ENCODE measurements at regions not wholly inside any gene's neighbourhood (a gene's known extent, or its start where the extent isn't known, plus 50 kb on each side); places are given as distances from the start of the nearest gene placed in this dataset.

DNA sequence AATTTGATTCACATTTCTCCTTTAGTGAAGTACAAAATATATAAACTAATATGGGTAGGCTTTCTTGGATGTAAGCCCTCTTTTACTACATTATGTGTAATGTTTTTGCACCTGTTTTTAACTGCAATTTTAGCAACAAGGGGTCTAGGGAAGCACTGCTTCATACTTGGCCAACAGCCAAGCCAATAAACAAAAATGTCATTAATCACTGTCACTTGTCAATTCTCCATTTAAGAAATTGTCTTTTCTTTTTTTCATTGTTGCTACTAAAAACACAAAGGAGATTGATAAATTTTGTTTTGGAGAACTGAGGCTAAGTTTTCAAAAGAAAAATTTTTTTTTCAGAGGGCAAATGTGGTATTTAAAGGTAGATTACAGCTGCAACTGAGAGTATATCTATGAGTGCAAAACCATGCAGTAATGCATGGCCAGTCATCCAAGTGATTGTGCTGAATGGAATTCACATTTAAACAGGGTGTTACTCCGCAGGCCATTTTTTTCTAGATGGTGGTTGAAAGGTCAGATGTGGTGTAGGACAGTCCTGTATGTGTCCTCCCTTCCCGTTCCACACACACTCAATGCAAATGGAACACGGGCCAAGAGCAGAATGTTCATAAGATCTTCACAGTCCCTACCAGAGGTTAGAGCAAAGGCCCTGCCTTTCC is 503.0 kb upstream of the LMO3 start:
- H3K27me3 ChIP-seq (ENCODE audit: control insufficient read depth, insufficient read depth, low read length) = no peaks in the 10 kb centered on the region
- no peak overlapping the region for H3K27ac ChIP-seq (ENCODE audit: low read depth, low read length)
- no peaks in the 10 kb centered on the region for H3K36me3 ChIP-seq (ENCODE audit: control insufficient read depth, insufficient read depth, low read length)
- H3K9ac ChIP-seq (ENCODE audit: low read length) = no peak overlapping the region
- H3K4me1 ChIP-seq (ENCODE audit: control insufficient read depth, insufficient read depth, low read length) = no peaks in the 10 kb centered on the region
- no peak overlapping the region for H3K4me3 ChIP-seq (ENCODE audit: low read length)

GRCh38 chr12:17104801-17105200 is 498.8 kb upstream of the LMO3 start:
- H3K9ac ChIP-seq (ENCODE audit: low read length) = no peak overlapping the region
- no peaks in the 10 kb centered on the region for H3K4me1 ChIP-seq (ENCODE audit: control insufficient read depth, insufficient read depth, low read length)
- H3K36me3 ChIP-seq (ENCODE audit: control insufficient read depth, insufficient read depth, low read length) = no peaks in the 10 kb centered on the region
- no peak overlapping the region for H3K27ac ChIP-seq (ENCODE audit: low read depth, low read length)
- no peak overlapping the region for H3K4me3 ChIP-seq (ENCODE audit: low read length)
- no peaks in the 10 kb centered on the region for H3K27me3 ChIP-seq (ENCODE audit: control insufficient read depth, insufficient read depth, low read length)

DNA sequence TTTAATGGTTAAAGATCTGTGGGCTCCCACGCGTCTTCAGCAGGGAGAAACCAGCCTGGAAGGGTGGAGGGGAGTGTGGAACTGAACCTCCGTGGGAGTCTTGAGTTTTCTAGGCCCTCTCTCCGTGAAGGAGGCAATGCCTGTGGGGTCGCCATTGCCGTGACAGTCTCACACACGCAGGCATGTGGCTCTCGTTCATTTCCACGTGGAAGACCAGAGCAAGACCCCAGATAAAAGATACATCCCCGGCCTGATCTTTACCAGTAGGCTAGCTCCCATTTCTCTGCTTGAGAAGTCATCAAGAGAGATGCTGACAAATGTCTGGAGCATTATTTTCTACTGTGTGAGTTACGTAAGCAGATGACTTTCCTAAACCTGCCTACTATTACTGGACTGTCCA is 491.7 kb upstream of the LMO3 start:
- Histone ChIP-seq H3K27me3 (ENCODE audit: control insufficient read depth, insufficient read depth, low read length) (no peaks in the 10 kb centered on the region), H3K36me3 (ENCODE audit: control insufficient read depth, insufficient read depth, low read length) (no peaks in the 10 kb centered on the region), H3K27ac (ENCODE audit: low read depth, low read length) (no peak overlapping the region), H3K4me1 (ENCODE audit: control insufficient read depth, insufficient read depth, low read length) (no peaks in the 10 kb centered on the region), H3K4me3 (ENCODE audit: low read length) (no peak overlapping the region), H3K9ac (ENCODE audit: low read length) (no peak overlapping the region)

DNA sequence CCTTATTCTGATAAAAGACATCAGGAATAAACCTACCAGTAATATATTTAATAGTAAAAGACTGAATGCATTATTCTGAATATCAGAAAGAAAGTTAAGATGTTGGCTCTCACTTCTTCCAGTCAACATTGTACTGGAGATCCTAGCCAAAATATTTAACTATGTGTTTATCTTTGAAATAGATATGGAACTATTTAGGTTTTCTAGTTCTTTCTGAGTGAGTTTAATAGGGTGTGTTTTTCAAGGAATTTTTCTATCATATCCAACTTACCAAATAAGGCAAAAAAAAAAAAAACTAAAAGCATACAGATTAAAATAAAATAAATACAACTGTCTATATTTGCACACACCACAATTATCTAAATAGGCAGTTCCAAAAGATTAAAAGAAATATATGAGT is 478.9 kb upstream of the LMO3 start:
- Histone ChIP-seq H3K9ac (ENCODE audit: low read length) (no peak overlapping the region), H3K27ac (ENCODE audit: low read depth, low read length) (no peak overlapping the region), H3K36me3 (ENCODE audit: control insufficient read depth, insufficient read depth, low read length) (no peaks in the 10 kb centered on the region), H3K4me3 (ENCODE audit: low read length) (no peak overlapping the region), H3K27me3 (ENCODE audit: control insufficient read depth, insufficient read depth, low read length) (no peaks in the 10 kb centered on the region), H3K4me1 (ENCODE audit: control insufficient read depth, insufficient read depth, low read length) (no peaks in the 10 kb centered on the region)

DNA sequence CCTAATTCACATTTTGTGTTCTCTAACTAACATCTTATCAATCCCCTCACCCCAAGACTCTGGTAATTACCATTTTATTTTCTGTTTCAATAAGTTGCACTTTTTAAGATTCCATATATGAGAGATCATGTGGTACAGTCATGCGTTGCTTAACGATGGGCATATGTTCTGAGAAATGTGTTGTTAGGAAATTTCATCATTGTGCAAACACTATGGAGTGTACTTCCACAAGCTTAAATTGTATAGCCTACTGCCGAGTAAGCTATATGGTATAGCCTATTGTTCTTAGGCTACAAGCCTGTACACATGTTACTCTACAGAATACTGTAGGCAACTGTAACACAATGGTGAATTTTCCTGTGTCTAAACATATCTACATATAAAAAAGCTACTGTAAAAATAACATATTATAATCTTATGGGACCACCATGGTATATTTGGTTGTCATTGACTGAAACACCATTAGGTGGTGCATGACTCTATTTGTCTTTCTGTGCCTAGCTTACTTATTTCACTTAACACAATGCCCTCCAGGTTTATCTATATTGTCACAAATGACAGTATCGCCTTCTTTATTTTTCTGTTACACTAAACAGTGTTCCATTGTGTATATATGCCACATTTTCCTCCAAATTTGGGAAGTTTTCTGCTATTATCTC is 473.4 kb upstream of the LMO3 start:
- Histone ChIP-seq H3K4me1 (ENCODE audit: control insufficient read depth, insufficient read depth, low read length) (no peaks in the 10 kb centered on the region), H3K36me3 (ENCODE audit: control insufficient read depth, insufficient read depth, low read length) (no peaks in the 10 kb centered on the region), H3K9ac (ENCODE audit: low read length) (no peak overlapping the region), H3K27ac (ENCODE audit: low read depth, low read length) (no peak overlapping the region), H3K27me3 (ENCODE audit: control insufficient read depth, insufficient read depth, low read length) (no peaks in the 10 kb centered on the region), H3K4me3 (ENCODE audit: low read length) (no peak overlapping the region)

DNA sequence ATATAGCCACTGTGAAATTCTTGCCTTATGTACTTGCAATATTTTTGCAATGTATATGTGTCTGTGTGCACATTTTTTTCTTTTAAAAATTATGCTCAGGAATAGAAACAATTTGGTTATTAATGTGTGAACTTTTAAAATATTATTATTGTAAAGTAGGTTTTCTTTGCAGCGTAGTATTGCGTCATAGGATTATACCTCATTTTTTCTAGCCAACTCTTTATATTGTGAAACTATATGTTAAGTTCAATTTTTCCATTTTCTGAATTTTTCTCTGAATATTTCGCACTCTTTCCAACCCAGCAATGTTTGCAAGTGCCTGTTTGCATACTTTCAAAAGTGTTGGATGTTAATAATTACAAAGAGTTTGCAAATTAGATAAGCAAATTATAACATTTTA is 471.6 kb upstream of the LMO3 start:
- Histone ChIP-seq H3K27ac (ENCODE audit: low read depth, low read length) (no peak overlapping the region), H3K9ac (ENCODE audit: low read length) (no peak overlapping the region), H3K4me3 (ENCODE audit: low read length) (no peak overlapping the region), H3K36me3 (ENCODE audit: control insufficient read depth, insufficient read depth, low read length) (no peaks in the 10 kb centered on the region), H3K27me3 (ENCODE audit: control insufficient read depth, insufficient read depth, low read length) (no peaks in the 10 kb centered on the region), H3K4me1 (ENCODE audit: control insufficient read depth, insufficient read depth, low read length) (no peaks in the 10 kb centered on the region)

DNA sequence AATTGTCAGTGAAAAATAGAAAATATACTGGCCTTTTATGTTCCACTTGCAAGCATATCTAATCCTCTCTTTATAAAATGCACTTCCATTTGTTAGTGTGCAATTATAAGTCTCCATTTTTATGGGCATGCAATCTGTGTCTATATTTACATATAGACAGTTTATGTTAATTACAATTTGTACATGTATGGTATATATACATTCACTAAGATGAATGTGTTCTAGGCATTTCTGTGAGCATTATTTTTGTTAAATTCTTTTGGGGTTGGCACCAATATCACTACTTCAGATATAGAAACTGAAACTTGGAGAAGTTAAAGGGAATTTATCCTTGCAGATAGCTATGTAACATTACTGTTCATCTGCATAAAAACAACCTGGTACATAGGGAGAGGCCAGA is 470.8 kb upstream of the LMO3 start:
- H3K27ac ChIP-seq (ENCODE audit: low read depth, low read length) = no peak overlapping the region
- H3K4me3 ChIP-seq (ENCODE audit: low read length) = no peak overlapping the region
- H3K36me3 ChIP-seq (ENCODE audit: control insufficient read depth, insufficient read depth, low read length) = no peaks in the 10 kb centered on the region
- H3K9ac ChIP-seq (ENCODE audit: low read length) = no peak overlapping the region
- H3K4me1 ChIP-seq (ENCODE audit: control insufficient read depth, insufficient read depth, low read length) = no peaks in the 10 kb centered on the region
- H3K27me3 ChIP-seq (ENCODE audit: control insufficient read depth, insufficient read depth, low read length) = no peaks in the 10 kb centered on the region

DNA sequence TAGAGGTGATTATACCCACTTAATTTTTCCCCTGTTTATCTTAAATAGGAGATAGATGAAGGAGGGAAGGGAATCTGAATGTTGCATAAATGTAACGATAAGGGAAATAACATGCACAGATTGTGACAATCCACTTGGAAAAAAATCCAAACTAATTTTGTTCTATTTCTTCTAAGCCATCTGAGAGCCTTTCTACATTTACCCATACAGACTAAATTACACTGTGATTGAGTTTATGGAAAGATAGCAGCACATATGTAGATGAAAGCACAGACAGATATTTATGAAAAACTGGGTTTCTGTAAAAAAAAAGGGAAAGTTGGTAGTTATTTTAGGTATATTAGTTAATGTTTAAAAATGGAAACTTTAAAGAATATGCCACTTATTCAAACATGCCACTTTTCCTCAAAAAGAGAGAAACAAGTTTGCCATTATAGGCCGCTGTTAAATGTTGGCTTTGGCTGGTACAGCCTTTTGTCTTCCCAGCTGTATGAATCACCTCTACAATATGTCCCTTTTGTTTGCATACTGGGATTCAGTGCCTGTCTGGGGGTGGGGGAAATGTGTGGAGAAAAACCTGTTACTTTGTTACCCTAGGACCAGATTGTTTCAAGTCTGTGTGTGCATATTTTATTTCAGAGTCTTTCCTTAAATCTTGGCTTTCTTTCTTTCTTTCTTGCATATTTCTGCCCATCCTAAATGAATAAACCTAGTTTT is 470.2 kb upstream of the LMO3 start:
- no peak overlapping the region for H3K27ac ChIP-seq (ENCODE audit: low read depth, low read length)
- no peaks in the 10 kb centered on the region for H3K27me3 ChIP-seq (ENCODE audit: control insufficient read depth, insufficient read depth, low read length)
- H3K36me3 ChIP-seq (ENCODE audit: control insufficient read depth, insufficient read depth, low read length) = no peaks in the 10 kb centered on the region
- no peaks in the 10 kb centered on the region for H3K4me1 ChIP-seq (ENCODE audit: control insufficient read depth, insufficient read depth, low read length)
- H3K4me3 ChIP-seq (ENCODE audit: low read length) = no peak overlapping the region
- no peak overlapping the region for H3K9ac ChIP-seq (ENCODE audit: low read length)

DNA sequence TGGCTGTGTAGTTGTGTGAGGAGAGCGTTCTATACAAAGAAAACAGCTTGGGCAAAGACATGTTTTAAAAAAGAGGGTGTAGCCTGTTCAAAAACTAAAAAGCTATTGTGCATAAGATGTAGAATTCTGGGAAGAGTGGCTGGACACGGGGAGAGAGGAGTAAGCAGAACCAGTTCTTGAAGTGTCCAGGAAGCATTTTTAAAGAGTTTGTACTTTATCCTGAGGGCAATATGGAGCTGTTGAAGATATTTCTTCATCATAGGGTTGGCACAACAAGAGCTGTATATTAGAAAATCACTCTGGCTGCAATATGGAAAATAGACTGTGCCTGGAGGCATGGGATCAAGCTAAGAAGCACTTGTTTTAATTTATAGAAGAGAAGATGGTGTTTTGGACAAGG is 458.9 kb upstream of the LMO3 start:
- Histone ChIP-seq H3K36me3 (ENCODE audit: control insufficient read depth, insufficient read depth, low read length) (no peaks in the 10 kb centered on the region), H3K4me3 (ENCODE audit: low read length) (no peak overlapping the region), H3K27me3 (ENCODE audit: control insufficient read depth, insufficient read depth, low read length) (no peaks in the 10 kb centered on the region), H3K27ac (ENCODE audit: low read depth, low read length) (no peak overlapping the region), H3K9ac (ENCODE audit: low read length) (no peak overlapping the region), H3K4me1 (ENCODE audit: control insufficient read depth, insufficient read depth, low read length) (no peaks in the 10 kb centered on the region)

- Histone ChIP-seq H3K36me3 (ENCODE audit: control insufficient read depth, insufficient read depth, low read length) (no peaks in the 10 kb centered on the region), H3K4me1 (ENCODE audit: control insufficient read depth, insufficient read depth, low read length) (no peaks in the 10 kb centered on the region), H3K9ac (ENCODE audit: low read length) (no peak overlapping the region), H3K27me3 (ENCODE audit: control insufficient read depth, insufficient read depth, low read length) (no peaks in the 10 kb centered on the region), H3K4me3 (ENCODE audit: low read length) (no peak overlapping the region), H3K27ac (ENCODE audit: low read depth, low read length) (no peak overlapping the region)
Measured at GRCh38 chr12:17062267-17063036, 456.5 kb upstream of the LMO3 start.

- Histone ChIP-seq H3K27ac (ENCODE audit: low read depth, low read length) (no peak overlapping the region), H3K9ac (ENCODE audit: low read length) (no peak overlapping the region), H3K4me3 (ENCODE audit: low read length) (no peak overlapping the region), H3K27me3 (ENCODE audit: control insufficient read depth, insufficient read depth, low read length) (no peaks in the 10 kb centered on the region), H3K4me1 (ENCODE audit: control insufficient read depth, insufficient read depth, low read length) (no peaks in the 10 kb centered on the region), H3K36me3 (ENCODE audit: control insufficient read depth, insufficient read depth, low read length) (no peaks in the 10 kb centered on the region)
Measured at GRCh38 chr12:17060260-17060659, 454.3 kb upstream of the LMO3 start.

DNA sequence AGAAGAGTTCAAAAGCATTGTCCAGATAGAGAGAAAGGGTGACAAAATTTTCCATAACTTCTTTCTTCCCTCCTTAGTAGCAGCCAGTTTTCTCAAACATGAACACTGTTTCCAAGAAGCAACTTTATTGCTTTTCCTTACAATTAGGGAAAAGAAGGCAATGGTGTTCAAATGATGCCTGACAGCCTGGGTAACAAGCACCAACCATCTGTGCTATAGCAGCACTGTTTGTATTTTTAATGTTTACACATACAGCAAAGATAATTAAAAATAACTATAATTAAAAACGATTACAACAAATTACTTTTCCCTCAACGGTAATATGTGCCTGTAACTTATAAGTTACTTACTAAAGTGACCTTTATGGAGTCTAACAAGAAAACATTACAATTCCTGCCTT is 450.6 kb upstream of the LMO3 start:
- H3K4me1 ChIP-seq (ENCODE audit: control insufficient read depth, insufficient read depth, low read length) = no peaks in the 10 kb centered on the region
- no peak overlapping the region for H3K27ac ChIP-seq (ENCODE audit: low read depth, low read length)
- H3K36me3 ChIP-seq (ENCODE audit: control insufficient read depth, insufficient read depth, low read length) = no peaks in the 10 kb centered on the region
- H3K27me3 ChIP-seq (ENCODE audit: control insufficient read depth, insufficient read depth, low read length) = no peaks in the 10 kb centered on the region
- H3K4me3 ChIP-seq (ENCODE audit: low read length) = no peak overlapping the region
- no peak overlapping the region for H3K9ac ChIP-seq (ENCODE audit: low read length)

All from rectal smooth muscle tissue (tissue), 1 donor.